NCI-H2227 (cell line): ENCODE measurements at regions not wholly inside any gene's neighbourhood (a gene's known extent, or its start where the extent isn't known, plus 50 kb on each side); places are given as distances from the start of the nearest gene placed in this dataset.

Experiments
- DNase-seq: peaks from one replicate; lab custom pipeline; 2025; ENCODE audit not compliant: unreplicated experiment; lab: John Stamatoyannopoulos, UW

- DNase-seq, result no peak
Observed at GRCh38 chr16:82567175-82567574, 59.6 kb upstream of the CDH13 start.

- no peak for DNase-seq
Observed at GRCh38 chr16:82563401-82563800, 63.4 kb upstream of the CDH13 start.

GRCh38 chr16:82562183-82562683 is 64.5 kb upstream of the CDH13 start:
- no peak for DNase-seq

- DNase-seq, result no peak
Observed at GRCh38 chr16:82560805-82561325, 65.9 kb upstream of the CDH13 start.

- DNase-seq, result no peak
Observed at GRCh38 chr16:82544378-82545160, 82.2 kb upstream of the CDH13 start.

GRCh38 chr16:82542714-82543113 is 84.1 kb upstream of the CDH13 start:
- no peak for DNase-seq

- no peak for DNase-seq
Observed at GRCh38 chr16:82541103-82541502, 85.7 kb upstream of the CDH13 start.

GRCh38 chr16:82535764-82536163 is 91.0 kb upstream of the CDH13 start:
- DNase-seq, result no peak

- DNase-seq, result no peak
Observed at GRCh38 chr16:82535262-82535661, 91.5 kb upstream of the CDH13 start.

- DNase-seq, result no peak
Observed at GRCh38 chr16:82533189-82533588, 93.6 kb upstream of the CDH13 start.

- DNase-seq, result no peak
Observed at GRCh38 chr16:82530883-82531282, 95.9 kb upstream of the CDH13 start.

- DNase-seq, result no peak
Observed at GRCh38 chr16:82527101-82527500, 99.7 kb upstream of the CDH13 start.

GRCh38 chr16:82524976-82525375 is 101.8 kb upstream of the CDH13 start:
- no peak for DNase-seq

- DNase-seq, result no peak
Observed at GRCh38 chr16:82523815-82524214, 103.0 kb upstream of the CDH13 start.

GRCh38 chr16:82522026-82522425 is 104.7 kb upstream of the CDH13 start:
- no peak for DNase-seq

- no peak for DNase-seq
Observed at GRCh38 chr16:82518811-82519210, 108.0 kb upstream of the CDH13 start.

GRCh38 chr16:82514262-82514661 is 112.5 kb upstream of the CDH13 start:
- DNase-seq, result no peak

- no peak for DNase-seq
Observed at GRCh38 chr16:82510789-82511305, 115.9 kb upstream of the CDH13 start.

GRCh38 chr16:82509691-82510430 is 116.9 kb upstream of the CDH13 start:
- DNase-seq, result no peak

- DNase-seq, result no peak
Observed at GRCh38 chr16:82506692-82507670, 119.8 kb upstream of the CDH13 start.

- no peak for DNase-seq
Observed at GRCh38 chr16:82504836-82505235, 121.9 kb upstream of the CDH13 start.
